ENCODE measurements at regions not wholly inside any gene's neighbourhood (a gene's known extent, or its start where the extent isn't known, plus 50 kb on each side); places are given as distances from the start of the nearest gene placed in this dataset.
"Not testable (repeated sequence)": the region's sequence is repeated elsewhere in the genome, so short reads cannot be mapped to it uniquely, and the experiment has no call there.

DNA sequence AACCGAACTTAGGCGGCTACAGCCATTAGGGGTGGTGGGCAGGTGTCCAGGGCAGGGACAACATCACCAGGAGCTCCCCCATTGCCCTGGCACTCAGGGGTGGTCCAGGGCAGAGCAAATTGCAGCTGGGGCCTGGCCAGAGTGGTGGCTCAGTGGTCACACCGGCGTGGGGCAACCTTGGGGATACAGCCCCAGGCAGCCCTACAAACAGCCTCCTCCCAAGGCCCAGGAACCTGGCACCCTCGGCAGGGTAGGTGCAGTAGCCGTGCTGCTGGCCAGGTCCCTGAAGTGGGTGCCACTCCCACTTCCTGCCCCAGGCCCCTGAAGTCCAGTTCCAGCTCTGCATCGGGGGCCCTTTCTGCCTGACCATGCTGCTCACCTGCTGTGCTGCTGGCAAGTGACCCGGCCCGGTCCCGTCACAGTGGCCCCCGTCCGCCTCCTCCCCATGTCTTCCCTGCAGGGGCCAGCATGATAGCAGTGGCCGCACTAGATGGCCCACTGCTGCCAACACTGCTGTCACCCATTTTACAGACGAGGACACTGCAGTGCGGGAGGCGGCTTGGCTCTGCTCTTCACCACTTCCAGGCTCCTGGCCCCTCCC is 712.8 kb downstream of the MATN1 start:
- DNase-seq = no peak

DNA sequence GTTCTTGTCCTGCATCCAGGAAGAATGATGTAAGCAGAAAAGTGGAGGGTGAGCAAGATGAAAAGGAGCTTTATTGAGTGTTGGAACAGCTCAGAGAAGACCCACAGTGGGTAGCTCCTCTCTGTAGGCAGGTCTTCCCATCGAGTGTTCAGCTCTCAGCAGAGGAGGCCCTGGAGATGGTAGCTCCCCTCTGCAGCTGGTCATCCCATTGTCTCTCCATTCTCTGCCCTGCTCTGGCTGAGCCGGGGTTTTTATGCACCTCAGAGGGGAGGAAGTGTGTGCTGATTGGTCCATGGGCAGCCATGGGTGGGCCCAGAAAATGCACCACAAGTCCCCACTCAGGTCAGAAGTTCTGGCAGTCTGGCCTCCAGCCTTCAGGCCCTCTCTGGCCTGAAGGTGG is 713.7 kb downstream of the MATN1 start:
- no peak for DNase-seq

- no peak for DNase-seq
Measured at GRCh38 chr1:30008998-30009657, 714.3 kb downstream of the MATN1 start.

DNA sequence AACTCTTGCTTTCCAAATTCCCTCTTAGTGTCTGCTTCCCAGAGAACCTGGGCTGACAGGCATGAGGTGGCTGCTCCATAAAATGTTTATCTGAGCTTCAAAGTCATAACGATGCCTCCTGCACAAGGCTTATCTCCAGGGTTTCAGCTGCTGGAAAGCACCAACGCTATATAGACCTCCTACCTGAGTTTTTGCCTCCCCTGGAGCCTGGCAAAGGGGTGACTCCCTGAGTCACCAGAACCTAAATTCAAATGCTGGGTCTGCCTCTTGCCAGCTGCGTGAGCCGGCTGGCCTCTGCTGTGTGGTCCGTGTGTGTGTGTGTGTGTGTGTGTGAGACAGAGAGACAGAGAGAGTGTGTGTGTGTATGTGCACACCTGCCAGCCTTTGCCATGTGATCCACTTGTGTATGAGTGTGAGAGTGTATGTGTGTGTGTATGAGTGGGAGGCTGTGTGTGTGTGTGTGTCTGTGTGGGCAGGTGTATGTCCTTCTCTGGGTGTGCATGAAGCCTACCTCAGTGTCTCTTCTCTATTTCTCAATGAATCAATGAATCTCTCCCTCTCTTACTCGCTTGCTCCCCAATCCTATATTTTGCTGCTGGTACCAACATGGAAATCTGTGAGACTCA is 714.9 kb downstream of the MATN1 start:
- no peak for DNase-seq

- no peak for DNase-seq
Measured at GRCh38 chr1:30005972-30006619, 717.3 kb downstream of the MATN1 start.

DNA sequence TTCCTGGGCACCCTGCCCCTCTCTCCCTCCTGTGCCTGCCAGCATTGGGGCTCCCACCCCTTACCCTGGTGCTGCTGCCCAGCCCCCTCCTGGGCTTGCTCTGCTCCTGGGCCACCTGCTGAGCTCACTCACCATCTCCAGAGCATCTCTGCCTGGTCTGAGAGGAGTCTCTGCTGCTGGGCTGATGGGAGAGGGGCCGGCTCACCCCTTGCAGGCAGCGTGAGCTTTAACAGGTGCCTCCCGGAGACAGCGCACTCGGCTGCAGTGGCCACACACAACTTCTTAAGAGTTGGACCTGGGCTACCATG is 721.7 kb downstream of the MATN1 start:
- no peak for DNase-seq

DNA sequence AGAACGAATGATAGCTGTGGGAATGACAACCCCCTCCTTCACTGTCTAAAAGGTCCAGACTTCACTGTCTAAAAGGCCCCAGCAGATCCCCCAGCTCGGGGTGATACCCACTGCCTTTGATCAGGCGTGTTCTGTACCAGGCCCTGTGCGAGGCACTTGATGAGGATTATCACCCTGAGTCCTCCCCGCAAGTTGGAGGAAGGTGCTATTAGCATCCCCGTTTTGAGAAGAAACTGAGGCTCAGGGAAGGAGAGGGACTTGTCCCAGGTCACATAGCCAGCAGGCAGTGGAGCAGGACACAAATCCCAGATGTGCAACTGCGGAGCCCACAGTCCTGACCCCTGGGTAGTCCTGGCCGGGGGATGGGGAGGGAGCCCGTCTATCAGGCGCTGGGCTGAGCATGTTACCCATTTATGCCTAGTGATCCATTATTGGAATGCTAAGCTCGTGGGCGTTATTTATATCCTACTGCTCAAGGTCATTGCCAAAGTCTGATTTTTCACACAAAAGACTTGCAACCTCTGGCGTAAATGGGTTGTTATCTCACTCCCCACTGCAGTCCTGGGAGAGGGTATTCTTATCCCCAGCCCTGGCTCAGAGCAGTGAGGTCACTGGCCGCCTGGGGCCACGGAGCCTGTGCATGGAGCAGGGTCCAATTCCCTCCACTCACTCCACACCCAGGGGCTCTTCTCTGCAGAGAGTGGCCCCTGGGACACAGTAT is 722.2 kb downstream of the MATN1 start:
- no peak for DNase-seq

- no peak for DNase-seq
Measured at GRCh38 chr1:30000266-30000665, 723.1 kb downstream of the MATN1 start.

GRCh38 chr1:29999595-29999994 is 723.8 kb downstream of the MATN1 start:
- DNase-seq = no peak

- DNase-seq = no peak
Measured at GRCh38 chr1:29998686-29999085, 724.7 kb downstream of the MATN1 start.

GRCh38 chr1:29997818-29998217 is 725.6 kb downstream of the MATN1 start:
- not testable (repeated sequence) for DNase-seq

DNA sequence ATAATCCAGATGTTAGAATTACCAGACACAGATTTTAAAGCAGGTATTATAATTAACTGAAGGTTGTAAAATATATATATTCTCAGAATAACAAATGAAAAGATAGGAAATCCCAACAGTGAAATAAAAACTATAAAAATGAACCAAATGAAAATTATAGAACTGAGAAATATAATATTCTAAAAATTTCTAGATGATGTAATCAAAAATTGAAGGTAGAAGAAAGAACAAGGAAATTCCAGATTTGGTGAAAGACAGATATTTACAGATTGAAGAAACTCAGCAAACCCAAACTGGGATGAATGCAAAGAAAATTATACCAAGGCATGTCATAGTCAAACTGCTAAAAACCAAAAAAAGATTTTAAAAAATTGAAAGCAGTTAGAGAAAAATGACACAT is 729.4 kb downstream of the MATN1 start:
- DNase-seq = no peak

DNA sequence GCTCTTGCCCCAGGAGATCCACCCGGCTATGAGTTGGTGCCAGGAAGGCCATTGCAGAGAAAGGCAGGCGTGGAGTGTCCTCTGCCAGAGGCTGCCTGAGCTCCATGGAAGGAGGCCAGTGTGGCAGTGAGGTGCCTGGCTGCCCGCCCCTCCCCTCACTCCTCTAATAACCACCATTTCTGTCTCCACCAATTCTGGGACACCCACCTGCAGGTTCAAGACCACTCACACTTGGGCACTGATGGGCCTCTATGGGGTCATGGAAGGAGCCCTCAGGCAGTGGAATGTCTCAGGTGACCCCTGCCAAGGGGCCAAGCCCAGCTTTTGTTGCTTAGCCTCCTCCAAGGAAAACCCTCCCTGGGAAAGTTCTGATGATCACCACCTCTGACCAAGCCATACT is 731.6 kb downstream of the MATN1 start:
- no peak for DNase-seq

GRCh38 chr1:29991025-29991424 is 732.4 kb downstream of the MATN1 start:
- no peak for DNase-seq

GRCh38 chr1:29990304-29990703 is 733.1 kb downstream of the MATN1 start:
- DNase-seq = no peak

- no peak for DNase-seq
Measured at GRCh38 chr1:29986986-29987385, 736.4 kb downstream of the MATN1 start.

GRCh38 chr1:29985606-29985945 is 737.8 kb downstream of the MATN1 start:
- no peak for DNase-seq

GRCh38 chr1:29984862-29985605 is 738.4 kb downstream of the MATN1 start:
- DNase-seq = no peak

DNA sequence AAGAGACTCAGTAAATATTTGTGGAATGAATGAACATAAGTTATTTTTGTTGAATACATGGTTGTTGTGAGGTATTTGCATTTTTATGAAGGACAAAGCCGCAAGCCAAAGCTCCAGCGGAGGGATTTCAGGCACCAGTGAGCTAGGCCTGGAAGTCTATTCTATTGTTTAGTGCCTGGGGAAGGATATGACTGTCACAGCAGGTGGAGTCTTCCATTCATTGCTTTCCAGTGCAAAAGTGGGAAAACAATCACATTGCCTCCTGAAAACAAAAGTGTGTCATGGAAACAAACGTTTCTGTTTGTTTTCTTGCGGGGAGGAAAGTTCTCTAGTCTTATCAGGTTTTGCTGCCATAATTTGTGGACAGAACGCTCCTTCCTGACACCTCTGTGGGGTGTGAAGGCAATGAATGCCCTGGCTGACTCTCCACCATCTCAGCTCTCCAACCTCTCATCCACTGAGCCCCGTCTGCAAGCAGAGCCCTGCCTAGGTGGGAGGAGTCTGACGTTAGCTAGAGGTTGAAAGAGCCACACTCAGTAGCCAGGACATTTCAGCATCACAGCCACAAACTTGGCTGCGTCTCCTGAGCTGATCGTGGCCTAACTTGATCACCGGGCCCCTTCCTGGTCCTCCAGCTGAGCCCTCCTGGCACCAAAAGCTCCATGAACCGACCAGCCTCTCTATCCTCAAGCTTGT is 739.1 kb downstream of the MATN1 start:
- DNase-seq = no peak

DNA sequence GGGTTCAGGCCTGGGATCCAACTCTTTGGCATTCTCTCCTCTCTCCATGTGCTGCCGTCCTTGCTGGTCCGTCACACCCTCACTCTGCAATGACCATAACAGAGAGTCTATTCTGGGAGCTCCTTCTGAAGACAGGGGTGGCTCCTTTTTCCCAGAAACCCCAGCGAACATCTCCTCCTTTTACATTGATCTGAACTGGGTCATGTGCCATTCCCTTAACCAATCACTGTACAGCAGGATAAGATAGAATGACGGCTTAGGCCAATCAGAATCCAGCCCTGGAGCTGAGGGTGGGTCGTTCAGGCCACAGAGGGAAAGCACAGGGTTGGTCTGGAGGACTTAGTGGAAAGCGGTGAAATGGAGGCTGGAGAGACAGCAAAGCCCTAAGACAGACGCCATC is 740.1 kb downstream of the MATN1 start:
- DNase-seq = no peak

DNA sequence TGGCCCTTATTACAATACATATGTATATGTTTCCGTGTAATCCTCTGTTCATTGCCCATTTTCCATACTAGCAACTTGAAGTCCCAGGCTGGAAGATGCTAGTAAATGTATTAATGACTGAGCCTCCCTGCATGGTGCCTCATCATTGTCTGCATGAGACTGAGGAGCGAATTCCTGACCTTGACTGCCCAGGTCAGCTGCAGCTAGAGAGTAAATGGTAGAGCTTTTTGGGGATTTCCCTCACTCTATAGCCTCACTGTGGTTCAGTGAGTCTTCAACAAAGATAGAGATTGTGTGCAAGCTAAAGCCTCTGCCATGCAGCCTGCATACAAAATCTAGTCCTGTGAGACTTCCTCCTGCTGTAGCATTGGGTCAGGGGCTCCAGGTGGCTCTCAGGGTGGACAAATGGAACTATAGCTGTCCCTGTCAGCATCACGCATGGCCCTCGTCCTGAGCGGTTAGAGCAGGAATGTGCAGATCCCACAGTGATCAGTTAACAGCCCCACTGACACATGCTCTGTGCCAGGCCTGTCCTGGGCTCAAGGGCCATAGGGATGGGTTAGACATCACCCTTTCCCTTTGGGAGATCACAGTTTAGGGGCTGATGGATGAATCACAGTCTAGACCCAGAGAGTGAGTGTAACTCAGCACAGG is 741.7 kb downstream of the MATN1 start:
- DNase-seq = no peak

DNA sequence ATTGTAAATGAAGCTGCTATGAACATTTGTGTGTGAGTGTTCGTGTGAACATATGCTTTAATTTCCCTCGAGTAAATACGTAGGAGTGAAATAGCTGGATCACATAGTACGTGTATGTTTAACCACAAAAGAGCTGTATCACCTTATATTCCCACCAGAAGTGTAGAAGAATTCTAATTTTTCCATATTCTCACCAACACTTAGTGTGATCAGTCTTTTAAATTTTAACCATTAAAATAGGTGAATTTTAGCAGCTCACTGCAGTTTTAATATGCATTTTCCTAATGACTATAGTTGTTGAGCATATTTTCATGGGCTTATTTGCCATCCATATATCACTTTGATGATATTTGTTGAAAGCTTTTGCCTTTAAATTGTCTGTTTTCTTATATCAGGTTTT is 741.2 kb downstream of the PTPRU start:
- no peak for DNase-seq
